ENCODE measurements at regions not wholly inside any gene's neighbourhood (a gene's known extent, or its start where the extent isn't known, plus 50 kb on each side); places are given as distances from the start of the nearest gene placed in this dataset.
"Not testable (repeated sequence)": the region's sequence is repeated elsewhere in the genome, so short reads cannot be mapped to it uniquely, and the experiment has no call there.

DNA sequence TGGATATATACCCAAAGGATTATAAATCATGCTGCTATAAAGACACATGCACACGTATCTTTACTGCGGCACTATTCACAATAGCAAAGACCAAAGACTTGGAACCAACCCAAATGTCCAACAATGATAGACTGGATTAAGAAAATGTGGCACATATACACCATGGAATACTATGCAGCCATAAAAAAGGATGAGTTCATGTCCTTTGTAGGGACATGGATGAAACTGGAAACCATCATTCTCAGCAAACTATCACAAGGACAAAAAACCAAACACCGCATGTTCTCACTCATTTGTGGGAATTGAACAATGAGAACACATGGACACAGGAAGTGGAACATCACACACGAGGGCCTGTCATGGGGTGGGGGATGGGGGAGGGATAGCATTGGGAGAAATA is 96.5 kb downstream of the BRMS1L start:
- TF ChIP-seq EZH2phosphoT487 (IDR thresholded peaks at IDR 0.05; ENCODE audit: insufficient read depth, low read depth); EZH2 (IDR thresholded peaks at IDR 0.05; ENCODE audit: insufficient read depth, poor library complexity, severe bottlenecking): not testable (repeated sequence)

Measured in GM23248 (cell line).